DND-41 (cell line): ENCODE measurements at regions not wholly inside any gene's neighbourhood (a gene's known extent, or its start where the extent isn't known, plus 50 kb on each side); places are given as distances from the start of the nearest gene placed in this dataset.
"Not testable (repeated sequence)": the region's sequence is repeated elsewhere in the genome, so short reads cannot be mapped to it uniquely, and the experiment has no call there.

ENCODE experiments used
- EZH2 ChIP-seq: IDR thresholded peaks from 3 replicates; pipeline ENCODE4 v1.6.1; 2012; ENCODE audit warnings: borderline replicate concordance, low read depth, mild to moderate bottlenecking, moderate library complexity, low read length, inconsistent platforms; ENCODE audit not compliant: severe bottlenecking
- TF ChIP-seq, protein P1 (sequence below): IDR thresholded peaks from 2 replicates; pipeline ENCODE4 v1.5.1; 2012; ENCODE audit warnings: borderline replicate concordance, low read length, moderate library complexity, mild to moderate bottlenecking; ENCODE audit not compliant: poor library complexity, severe bottlenecking; ENCODE audit errors: extremely low read depth

DNA sequence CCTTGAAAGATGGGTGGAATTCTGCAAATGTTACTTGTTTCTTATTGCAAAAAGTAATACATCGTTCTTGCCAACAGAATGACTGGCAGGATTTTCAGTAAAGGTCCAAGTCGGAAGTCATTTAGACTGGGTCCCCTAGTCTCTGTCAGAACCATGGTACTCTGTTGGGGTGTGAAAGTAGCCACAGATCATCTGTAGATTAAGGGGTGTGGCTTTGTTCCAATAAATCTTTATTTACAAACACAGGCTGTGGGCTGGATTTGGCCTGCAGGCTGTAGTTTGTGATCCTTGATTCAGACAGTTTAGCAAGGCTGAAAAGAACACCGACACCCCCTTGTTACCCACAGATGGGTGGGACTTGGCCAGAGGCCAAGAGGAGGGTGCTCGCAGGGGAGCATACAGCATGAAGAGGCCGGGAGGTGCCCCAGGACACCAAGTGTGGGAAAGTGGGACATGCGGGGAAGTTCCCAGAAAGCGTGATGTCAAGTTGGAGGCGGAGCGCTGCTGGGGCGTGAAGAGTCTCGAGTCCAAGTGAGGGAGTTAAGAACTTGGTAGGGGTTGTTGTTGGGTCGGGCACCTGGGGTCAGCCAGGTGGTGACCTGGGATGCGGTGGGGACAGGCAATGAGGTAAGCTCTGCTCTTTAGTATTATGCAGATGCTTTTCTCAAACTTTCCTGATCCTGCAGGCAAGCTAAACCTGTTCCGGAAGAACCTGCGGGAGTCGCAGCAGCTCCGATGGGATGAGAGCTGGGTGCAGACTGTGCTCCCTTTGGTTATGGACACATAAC, 175.7 kb downstream of the ADRA2C start:
- TF ChIP-seq, protein P1, sequence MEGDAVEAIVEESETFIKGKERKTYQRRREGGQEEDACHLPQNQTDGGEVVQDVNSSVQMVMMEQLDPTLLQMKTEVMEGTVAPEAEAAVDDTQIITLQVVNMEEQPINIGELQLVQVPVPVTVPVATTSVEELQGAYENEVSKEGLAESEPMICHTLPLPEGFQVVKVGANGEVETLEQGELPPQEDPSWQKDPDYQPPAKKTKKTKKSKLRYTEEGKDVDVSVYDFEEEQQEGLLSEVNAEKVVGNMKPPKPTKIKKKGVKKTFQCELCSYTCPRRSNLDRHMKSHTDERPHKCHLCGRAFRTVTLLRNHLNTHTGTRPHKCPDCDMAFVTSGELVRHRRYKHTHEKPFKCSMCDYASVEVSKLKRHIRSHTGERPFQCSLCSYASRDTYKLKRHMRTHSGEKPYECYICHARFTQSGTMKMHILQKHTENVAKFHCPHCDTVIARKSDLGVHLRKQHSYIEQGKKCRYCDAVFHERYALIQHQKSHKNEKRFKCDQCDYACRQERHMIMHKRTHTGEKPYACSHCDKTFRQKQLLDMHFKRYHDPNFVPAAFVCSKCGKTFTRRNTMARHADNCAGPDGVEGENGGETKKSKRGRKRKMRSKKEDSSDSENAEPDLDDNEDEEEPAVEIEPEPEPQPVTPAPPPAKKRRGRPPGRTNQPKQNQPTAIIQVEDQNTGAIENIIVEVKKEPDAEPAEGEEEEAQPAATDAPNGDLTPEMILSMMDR: not testable (repeated sequence)
- TF ChIP-seq EZH2: not testable (repeated sequence)
